Right atrium auricular region (tissue), 2 donors: ENCODE measurements at regions not wholly inside any gene's neighbourhood (a gene's known extent, or its start where the extent isn't known, plus 50 kb on each side); places are given as distances from the start of the nearest gene placed in this dataset.

Experiments
- DNase-seq: peaks from one replicate; pipeline ENCODE4 v3.0.0-alpha.2; 2019; ENCODE audit warnings: low spot score
- H3K27ac ChIP-seq, 2 donors: fragments of 200-600 bp; sonication (generic); 1 replicate in 1 of 2; 2 replicates in 1 of 2; pipeline ENCODE4 v1.5.1; 2016 to 2019
- H3K27me3 ChIP-seq, 2 donors: fragments of 200-600 bp; sonication (generic); one replicate each; pipeline versions ENCODE4 v1.5.1 to v1.6.0; 2017 to 2019
- H3K36me3 ChIP-seq: fragments of 200-600 bp; sonication (generic); one replicate; pipeline ENCODE4 v1.5.1; 2016
- H3K4me1 ChIP-seq, 2 donors: fragments of 200-600 bp; sonication (generic); one replicate each; pipeline versions ENCODE4 v1.5.1 to v1.6.0; 2017 to 2019
- H3K4me3 ChIP-seq, 2 donors: fragments of 200-600 bp; sonication (generic); 1 replicate in 1 of 2; 2 replicates in 1 of 2; pipeline ENCODE4 v1.5.1; 2017 to 2019; ENCODE audit warnings: mild to moderate bottlenecking in 1 of 2, moderate library complexity in 1 of 2
- H3K9me3 ChIP-seq, 2 donors: fragments of 200-600 bp; sonication (generic); one replicate each; pipeline ENCODE4 v1.5.1; 2019
- TF ChIP-seq, protein P1 (sequence below), 2 donors: fragments of 200-600 bp; sonication (generic); IDR thresholded peaks; one replicate each; pipeline ENCODE4 v1.5.1; 2019; ENCODE audit warnings: antibody characterized with exemption in 2 of 2

DNA sequence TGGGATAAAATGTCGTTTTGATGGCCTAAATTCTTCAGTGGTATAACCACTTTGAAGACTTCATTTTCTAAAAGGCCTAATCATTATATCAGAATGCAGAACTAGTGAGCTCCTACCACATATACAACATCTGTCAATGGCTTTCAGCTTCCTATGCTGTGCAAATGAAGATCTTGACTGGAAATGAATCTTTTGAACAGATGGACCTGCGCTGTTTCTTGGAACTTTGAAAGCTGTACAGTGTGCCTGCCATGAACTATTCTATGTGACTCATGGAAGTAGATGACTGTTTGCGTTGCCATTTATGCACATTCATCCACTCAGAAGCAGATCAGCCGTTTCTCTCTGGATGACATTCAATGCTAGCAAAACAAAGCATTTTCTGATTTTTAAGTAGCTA, 542.2 kb upstream of the USP15 start:
- Histone ChIP-seq H3K27me3 (no peaks in the 10 kb centered on the region), H3K27ac (no peak overlapping the region), H3K4me1 (no peaks in the 10 kb centered on the region), H3K9me3 (no peaks in the 10 kb centered on the region), H3K36me3 (no peaks in the 10 kb centered on the region), H3K4me3 (no peak overlapping the region)
- TF ChIP-seq, protein P1, sequence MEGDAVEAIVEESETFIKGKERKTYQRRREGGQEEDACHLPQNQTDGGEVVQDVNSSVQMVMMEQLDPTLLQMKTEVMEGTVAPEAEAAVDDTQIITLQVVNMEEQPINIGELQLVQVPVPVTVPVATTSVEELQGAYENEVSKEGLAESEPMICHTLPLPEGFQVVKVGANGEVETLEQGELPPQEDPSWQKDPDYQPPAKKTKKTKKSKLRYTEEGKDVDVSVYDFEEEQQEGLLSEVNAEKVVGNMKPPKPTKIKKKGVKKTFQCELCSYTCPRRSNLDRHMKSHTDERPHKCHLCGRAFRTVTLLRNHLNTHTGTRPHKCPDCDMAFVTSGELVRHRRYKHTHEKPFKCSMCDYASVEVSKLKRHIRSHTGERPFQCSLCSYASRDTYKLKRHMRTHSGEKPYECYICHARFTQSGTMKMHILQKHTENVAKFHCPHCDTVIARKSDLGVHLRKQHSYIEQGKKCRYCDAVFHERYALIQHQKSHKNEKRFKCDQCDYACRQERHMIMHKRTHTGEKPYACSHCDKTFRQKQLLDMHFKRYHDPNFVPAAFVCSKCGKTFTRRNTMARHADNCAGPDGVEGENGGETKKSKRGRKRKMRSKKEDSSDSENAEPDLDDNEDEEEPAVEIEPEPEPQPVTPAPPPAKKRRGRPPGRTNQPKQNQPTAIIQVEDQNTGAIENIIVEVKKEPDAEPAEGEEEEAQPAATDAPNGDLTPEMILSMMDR (IDR thresholded peaks at IDR 0.05): no peak
- no peak for DNase-seq

- Histone ChIP-seq H3K9me3 (no peaks in the 10 kb centered on the region), H3K36me3 (no peaks in the 10 kb centered on the region), H3K4me1 (no peaks in the 10 kb centered on the region), H3K4me3 (no peak overlapping the region), H3K27me3 (no peaks in the 10 kb centered on the region), H3K27ac (no peak overlapping the region)
- DNase-seq: no peak
- TF ChIP-seq, protein P1 (IDR thresholded peaks at IDR 0.05): no peak
These were observed 520.3 kb upstream of the USP15 start for GRCh38 chr12:61739925-61740324.

DNA sequence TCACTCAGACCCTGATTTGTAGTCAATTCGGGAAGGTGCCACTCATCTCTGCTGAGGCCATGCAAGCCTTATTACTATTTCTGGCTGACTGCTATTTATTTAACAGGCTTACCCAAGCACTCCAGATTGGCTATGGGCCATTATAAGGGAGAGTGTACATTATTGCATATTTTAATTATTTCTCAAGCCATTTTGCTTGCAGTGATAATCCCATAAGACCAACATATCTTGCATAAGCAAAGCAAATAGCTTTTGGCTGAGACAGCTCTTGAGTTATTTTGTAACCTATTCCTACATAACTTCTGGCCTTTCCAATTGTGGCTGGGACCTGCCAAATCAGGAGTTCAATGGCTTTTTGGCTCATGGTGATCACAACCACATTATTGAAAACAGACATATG, 509.6 kb upstream of the USP15 start:
- TF ChIP-seq, protein P1 (IDR thresholded peaks at IDR 0.05): no peak
- no peak for DNase-seq
- no peak overlapping the region for H3K27ac ChIP-seq
- no peaks in the 10 kb centered on the region for H3K9me3 ChIP-seq
- H3K4me3 ChIP-seq: no peak overlapping the region
- no peaks in the 10 kb centered on the region for H3K27me3 ChIP-seq
- no peaks in the 10 kb centered on the region for H3K36me3 ChIP-seq
- H3K4me1 ChIP-seq: no peaks in the 10 kb centered on the region

DNA sequence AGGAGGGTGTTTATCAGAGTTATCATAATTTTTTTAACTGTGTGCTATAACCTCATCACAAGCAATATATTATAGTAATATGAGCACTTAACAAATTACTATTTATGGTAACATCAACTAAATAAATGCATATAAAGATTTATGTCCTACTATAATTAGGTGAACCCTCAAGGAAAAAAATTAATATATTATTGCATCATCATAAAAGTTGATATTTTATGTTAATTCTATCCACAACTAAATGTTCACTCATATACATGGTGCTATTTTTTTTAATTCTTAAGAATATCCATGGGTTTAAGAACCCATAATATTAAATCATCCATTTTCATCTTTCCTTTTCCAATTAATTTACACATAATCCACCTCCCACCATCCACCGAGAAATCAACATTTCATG, 506.0 kb upstream of the USP15 start:
- Histone ChIP-seq H3K4me3 (no peak overlapping the region), H3K9me3 (no peaks in the 10 kb centered on the region), H3K27ac (no peak overlapping the region), H3K27me3 (no peaks in the 10 kb centered on the region), H3K36me3 (no peaks in the 10 kb centered on the region), H3K4me1 (no peaks in the 10 kb centered on the region)
- no peak for DNase-seq
- TF ChIP-seq, protein P1 (IDR thresholded peaks at IDR 0.05): no peak

DNA sequence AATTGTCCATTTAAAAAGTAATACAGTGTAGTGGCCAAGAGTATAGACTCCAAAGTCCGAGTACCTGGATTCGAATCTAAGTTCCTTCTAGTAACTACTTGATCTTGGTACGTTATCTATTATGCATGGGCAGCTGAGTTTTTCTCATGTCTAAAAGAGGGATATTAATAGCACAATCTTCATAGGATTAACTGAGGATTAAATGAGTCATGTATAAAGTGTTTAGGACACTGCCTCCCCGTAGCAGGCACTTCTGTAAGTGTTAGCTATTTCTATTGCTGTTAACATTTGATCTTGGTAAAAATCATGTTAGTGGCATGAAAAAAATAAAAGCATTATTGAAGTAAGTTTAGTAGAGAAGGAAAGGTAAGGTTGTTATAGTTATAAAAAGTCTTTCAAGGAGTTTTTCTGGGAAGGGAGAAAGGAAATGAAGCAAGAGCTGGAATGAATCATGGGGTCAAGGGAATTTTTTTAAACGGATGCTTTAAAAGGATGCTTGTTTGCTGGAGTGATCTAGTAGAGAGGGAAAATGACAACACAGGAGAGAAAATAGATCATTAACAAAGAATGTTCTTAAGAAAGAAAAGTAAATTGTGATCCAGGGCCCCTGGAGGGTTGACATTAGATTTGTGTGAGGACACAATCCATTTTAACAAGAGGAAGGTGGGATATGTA, 502.2 kb upstream of the USP15 start:
- Histone ChIP-seq H3K27me3 (no peaks in the 10 kb centered on the region), H3K9me3 (no peaks in the 10 kb centered on the region), H3K36me3 (no peaks in the 10 kb centered on the region), H3K27ac (no peak overlapping the region), H3K4me3 (no peak overlapping the region), H3K4me1 (no peaks in the 10 kb centered on the region)
- DNase-seq: no peak
- TF ChIP-seq, protein P1 (IDR thresholded peaks at IDR 0.05): no peak

- no peaks in the 10 kb centered on the region for H3K27me3 ChIP-seq
- H3K36me3 ChIP-seq: no peaks in the 10 kb centered on the region
- H3K4me1 ChIP-seq: no peaks in the 10 kb centered on the region
- no peaks in the 10 kb centered on the region for H3K9me3 ChIP-seq
- H3K4me3 ChIP-seq: no peak overlapping the region
- no peak for DNase-seq
- TF ChIP-seq, protein P1 (IDR thresholded peaks at IDR 0.05): no peak
- no peak overlapping the region for H3K27ac ChIP-seq
These were observed 501.5 kb upstream of the USP15 start for GRCh38 chr12:61758661-61759060.
